Astrocyte of the cerebellum (primary cell): ENCODE measurements at regions not wholly inside any gene's neighbourhood (a gene's known extent, or its start where the extent isn't known, plus 50 kb on each side); places are given as distances from the start of the nearest gene placed in this dataset.

Source experiments
- DNase-seq: peaks from one replicate; pipeline ENCODE4 v3.0.0-alpha.2; 2011; ENCODE audit warnings: low read depth
- H3K4me3 ChIP-seq: 2 replicates; pipeline ENCODE4 v1.5.1; 2011; ENCODE audit warnings: mild to moderate bottlenecking, low read depth, low read length, moderate library complexity
- CTCF ChIP-seq: IDR thresholded peaks from 2 replicates; pipeline ENCODE4 v1.5.1; 2012; ENCODE audit warnings: low read length, low read depth, moderate library complexity, mild to moderate bottlenecking; ENCODE audit errors: missing control alignments
- in situ Hi-C: cut with HindIII; loops from 2 replicates; pipeline ENCODE4 v1.10.0; 2017; ENCODE audit warnings: low sequenced_read_pairs

- no peak for DNase-seq
- H3K4me3 ChIP-seq = no peak overlapping the region
- in situ Hi-C loops = no loop called here
- TF ChIP-seq CTCF = no peak
Measured at GRCh38 chr4:126414741-126415140, 1100.0 kb downstream of the FAT4 start.

DNA sequence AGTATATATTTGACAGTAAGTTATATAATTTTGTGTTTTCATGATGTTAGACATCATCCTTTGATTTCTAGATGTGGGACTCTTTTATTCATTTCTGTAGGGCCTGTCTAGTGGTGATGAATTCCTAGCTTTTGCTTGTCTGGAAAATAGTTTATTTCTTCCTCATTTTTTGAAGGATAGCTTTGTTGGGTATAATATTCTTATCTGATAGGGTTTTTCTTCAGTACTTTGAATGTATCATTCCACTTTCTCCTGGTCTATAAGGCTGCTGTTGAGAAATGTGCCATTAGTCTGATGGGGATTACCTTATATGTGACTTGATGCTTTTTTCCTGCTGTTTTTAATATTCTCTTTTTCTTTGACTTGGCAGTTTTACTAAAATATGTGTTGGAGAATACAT is 1104.5 kb downstream of the FAT4 start:
- no peak for DNase-seq
- H3K4me3 ChIP-seq = no peak overlapping the region
- in situ Hi-C loops = no loop called here
- no peak for TF ChIP-seq CTCF

DNA sequence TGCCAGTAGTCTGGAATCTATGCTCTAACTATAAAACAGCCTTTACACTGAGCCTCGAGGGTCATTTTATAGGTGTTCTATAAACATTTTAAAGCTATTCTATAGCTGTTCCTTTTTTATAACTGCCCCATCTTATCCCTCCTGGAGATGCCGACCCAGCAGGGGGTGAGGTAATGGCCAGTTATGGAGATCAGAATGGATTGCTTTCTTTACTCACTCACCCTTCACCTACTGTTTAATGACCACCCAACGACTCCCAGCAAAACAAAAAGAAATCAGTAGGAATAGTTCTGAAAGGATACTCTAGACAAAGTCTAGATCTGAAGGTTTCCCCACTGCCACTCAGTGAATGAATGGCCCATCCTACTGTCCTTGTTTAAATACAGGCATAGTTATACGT is 1113.1 kb downstream of the FAT4 start:
- in situ Hi-C loops = no loop called here
- no peak for DNase-seq
- no peak for TF ChIP-seq CTCF
- H3K4me3 ChIP-seq = no peak overlapping the region

- H3K4me3 ChIP-seq = no peak overlapping the region
- in situ Hi-C loops = no loop called here
- DNase-seq = no peak
- TF ChIP-seq CTCF = no peak
Measured at GRCh38 chr4:126431049-126431448, 1116.3 kb downstream of the FAT4 start.

- in situ Hi-C loops = no loop called here
- no peak for DNase-seq
- TF ChIP-seq CTCF = no peak
- no peak overlapping the region for H3K4me3 ChIP-seq
Measured at GRCh38 chr4:126435491-126435890, 1120.7 kb downstream of the FAT4 start.

DNA sequence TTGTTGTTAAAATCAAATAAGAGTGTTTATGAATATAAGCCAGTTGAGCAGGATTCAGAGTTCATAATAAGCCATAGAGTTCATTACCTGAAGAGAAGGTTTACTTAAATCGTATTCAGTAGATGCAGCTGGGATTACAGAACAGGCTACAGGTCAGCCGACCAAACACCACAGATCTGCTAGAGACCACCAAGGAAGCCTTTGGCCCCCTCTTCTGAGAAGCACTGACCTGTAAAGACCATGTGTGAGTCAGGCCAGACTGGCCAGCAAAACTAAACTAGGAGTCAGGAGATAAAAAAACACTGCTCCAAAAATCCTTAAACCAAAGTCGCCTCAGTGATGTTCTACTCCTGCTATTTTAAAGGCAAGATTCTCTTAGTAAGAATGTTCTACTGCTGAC is 1125.5 kb downstream of the FAT4 start:
- TF ChIP-seq CTCF = no peak
- no peak overlapping the region for H3K4me3 ChIP-seq
- in situ Hi-C loops = no loop called here
- no peak for DNase-seq
